Endothelial cell (in vitro differentiated cells): ENCODE measurements at regions not wholly inside any gene's neighbourhood (a gene's known extent, or its start where the extent isn't known, plus 50 kb on each side); places are given as distances from the start of the nearest gene placed in this dataset.

Experiments
- DNase-seq: peaks from one replicate; pipeline ENCODE4 v3.0.0; 2021; ENCODE audit warnings: low spot score
- H3K27ac Mint-ChIP-seq: one replicate; pipeline ENCODE4 v1.8.0; 2021; ENCODE audit warnings: mixed read lengths, inconsistent platforms; ENCODE audit not compliant: unreplicated experiment
- H3K27me3 Mint-ChIP-seq: one replicate; pipeline ENCODE4 v1.8.0; 2021; ENCODE audit warnings: mild to moderate bottlenecking, moderate library complexity, mixed read lengths, inconsistent platforms; ENCODE audit not compliant: unreplicated experiment
- H3K36me3 Mint-ChIP-seq: one replicate; pipeline ENCODE4 v1.8.0; 2021; ENCODE audit warnings: mild to moderate bottlenecking, low read depth, mixed read lengths, inconsistent platforms; ENCODE audit not compliant: unreplicated experiment
- H3K4me1 Mint-ChIP-seq: one replicate; pipeline ENCODE4 v1.8.0; 2021; ENCODE audit warnings: mild to moderate bottlenecking, mixed read lengths, inconsistent platforms; ENCODE audit not compliant: unreplicated experiment
- H3K4me3 Mint-ChIP-seq: one replicate; pipeline ENCODE4 v1.8.0; 2021; ENCODE audit warnings: mild to moderate bottlenecking, mixed read lengths, inconsistent platforms; ENCODE audit not compliant: unreplicated experiment
- H3K9me3 Mint-ChIP-seq: one replicate; pipeline ENCODE4 v1.8.0; 2021; ENCODE audit warnings: mixed read lengths, inconsistent platforms; ENCODE audit not compliant: unreplicated experiment
- CTCF ChIP-seq: fragments of 200-600 bp; sonication (generic); IDR thresholded peaks from one replicate; pipeline ENCODE4 v1.5.0; 2021; ENCODE audit warnings: antibody characterized with exemption; ENCODE audit not compliant: unreplicated experiment

- no peaks in the 10 kb centered on the region for H3K36me3 Mint-ChIP-seq
- no peaks in the 10 kb centered on the region for H3K4me1 Mint-ChIP-seq
- no peak for TF ChIP-seq CTCF
- no peak overlapping the region for H3K27ac Mint-ChIP-seq
- no peak for DNase-seq
- H3K27me3 Mint-ChIP-seq: no peaks in the 10 kb centered on the region
- H3K9me3 Mint-ChIP-seq: no peaks in the 10 kb centered on the region
- H3K4me3 Mint-ChIP-seq: no peak overlapping the region
Measured at GRCh38 chr6:87806099-87806498, 104.1 kb upstream of the AKIRIN2 start.

- Mint-ChIP-seq H3K36me3 (no peaks in the 10 kb centered on the region), H3K27me3 (no peaks in the 10 kb centered on the region), H3K4me1 (peaks cover 2% of the 10 kb centered on the region), H3K4me3 (no peak overlapping the region), H3K9me3 (no peaks in the 10 kb centered on the region), H3K27ac (no peak overlapping the region)
- TF ChIP-seq CTCF: no peak
- DNase-seq: no peak
Measured at GRCh38 chr6:87803791-87804190, 101.8 kb upstream of the AKIRIN2 start.

GRCh38 chr6:87799651-87800050 is 97.6 kb upstream of the AKIRIN2 start:
- no peak overlapping the region for H3K4me3 Mint-ChIP-seq
- no peaks in the 10 kb centered on the region for H3K36me3 Mint-ChIP-seq
- TF ChIP-seq CTCF: no peak
- H3K4me1 Mint-ChIP-seq: peaks cover 6% of the 10 kb centered on the region
- no peak for DNase-seq
- no peaks in the 10 kb centered on the region for H3K27me3 Mint-ChIP-seq
- no peak overlapping the region for H3K27ac Mint-ChIP-seq
- H3K9me3 Mint-ChIP-seq: no peaks in the 10 kb centered on the region

GRCh38 chr6:87798393-87799278 is 96.6 kb upstream of the AKIRIN2 start:
- no peak overlapping the region for H3K27ac Mint-ChIP-seq
- H3K4me1 Mint-ChIP-seq: peaks cover 6% of the 10 kb centered on the region
- no peaks in the 10 kb centered on the region for H3K36me3 Mint-ChIP-seq
- TF ChIP-seq CTCF: no peak
- H3K27me3 Mint-ChIP-seq: no peaks in the 10 kb centered on the region
- no peaks in the 10 kb centered on the region for H3K9me3 Mint-ChIP-seq
- no peak for DNase-seq
- no peak overlapping the region for H3K4me3 Mint-ChIP-seq
